BLaER1 (cell line): ENCODE measurements at regions not wholly inside any gene's neighbourhood (a gene's known extent, or its start where the extent isn't known, plus 50 kb on each side); places are given as distances from the start of the nearest gene placed in this dataset.

Source experiments
- H3K27ac ChIP-seq: shearing (Covaris generic); formaldehyde crosslinking; 2 replicates; pipeline ENCODE4 v1.8.1; 2022
- H3K27me3 ChIP-seq: shearing (Covaris generic); formaldehyde crosslinking; 2 replicates; pipeline ENCODE4 v1.8.1; 2022
- H3K36me3 ChIP-seq: shearing (Covaris generic); formaldehyde crosslinking; 2 replicates; pipeline ENCODE4 v1.8.1; 2022
- H3K4me1 ChIP-seq: shearing (Covaris generic); formaldehyde crosslinking; 2 replicates; pipeline ENCODE4 v1.8.1; 2022
- H3K4me2 ChIP-seq: shearing (Covaris generic); formaldehyde crosslinking; 2 replicates; pipeline ENCODE4 v1.8.1; 2022
- H3K4me3 ChIP-seq: shearing (Covaris generic); formaldehyde crosslinking; 2 replicates; pipeline ENCODE4 v1.8.1; 2022
- H3K9ac ChIP-seq: shearing (Covaris generic); formaldehyde crosslinking; 2 replicates; pipeline ENCODE4 v1.8.1; 2022
- H3K9me3 ChIP-seq: shearing (Covaris generic); formaldehyde crosslinking; 2 replicates; pipeline ENCODE4 v1.8.1; 2022
- H4K20me1 ChIP-seq: shearing (Covaris generic); formaldehyde crosslinking; 2 replicates; pipeline ENCODE4 v1.8.1; 2022
- Cebpa-rat ChIP-seq: shearing (Covaris generic); IDR thresholded peaks from 2 replicates; pipeline ENCODE4 v1.8.1; 2022

DNA sequence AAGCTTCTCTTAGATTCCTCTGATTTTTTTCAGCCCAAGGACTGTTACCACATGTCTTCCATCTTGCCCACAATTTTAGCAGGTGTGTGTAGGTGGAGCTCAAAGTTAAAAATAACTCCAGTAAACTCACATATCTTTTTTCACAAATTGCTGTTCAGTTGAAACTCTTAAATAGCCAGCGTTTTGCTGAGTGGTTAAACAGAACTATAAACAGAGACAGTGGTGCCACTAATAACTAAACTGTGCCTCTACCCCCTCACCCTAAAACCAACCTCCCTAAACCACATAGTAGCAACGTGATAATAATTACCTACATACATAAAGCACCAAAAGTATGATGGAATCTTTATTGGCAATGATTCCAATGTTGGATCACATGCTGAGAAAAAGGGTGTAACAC is 525.1 kb downstream of the PDCD6IP start:
- H3K27me3 ChIP-seq = no peaks in the 10 kb centered on the region
- no peak overlapping the region for H3K9ac ChIP-seq
- H3K9me3 ChIP-seq = no peaks in the 10 kb centered on the region
- no peaks in the 10 kb centered on the region for H4K20me1 ChIP-seq
- no peak for TF ChIP-seq Cebpa-rat
- no peak overlapping the region for H3K4me3 ChIP-seq
- no peak overlapping the region for H3K27ac ChIP-seq
- no peaks in the 10 kb centered on the region for H3K36me3 ChIP-seq
- no peaks in the 10 kb centered on the region for H3K4me1 ChIP-seq
- H3K4me2 ChIP-seq = no peak overlapping the region

DNA sequence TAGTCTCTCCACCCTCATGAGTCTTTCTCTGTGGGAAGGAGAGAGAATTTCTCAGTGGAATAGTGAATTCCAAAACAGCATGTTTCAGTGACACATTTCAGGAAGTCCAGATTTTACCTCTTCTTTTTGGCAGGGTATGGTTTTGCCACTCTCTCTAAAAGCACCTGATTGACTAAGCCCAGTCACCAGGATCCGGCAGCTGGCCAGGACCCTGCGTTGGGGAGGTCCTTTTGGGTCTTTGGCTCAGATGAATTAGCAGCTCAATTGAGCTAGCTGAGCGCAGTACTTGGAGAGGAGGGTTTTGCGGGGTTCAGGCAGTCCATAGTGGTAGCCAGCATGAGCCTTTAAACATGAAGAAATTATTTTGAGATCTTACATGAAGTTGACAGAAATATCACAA is 548.2 kb downstream of the PDCD6IP start:
- TF ChIP-seq Cebpa-rat = no peak
- peaks cover 9% of the 10 kb centered on the region; the same call in 1 of the 2 replicates for H3K4me1 ChIP-seq
- no peak overlapping the region for H3K4me2 ChIP-seq
- no peak overlapping the region for H3K27ac ChIP-seq
- no peak overlapping the region for H3K9ac ChIP-seq
- H3K27me3 ChIP-seq = no peaks in the 10 kb centered on the region
- no peak overlapping the region for H3K4me3 ChIP-seq
- no peaks in the 10 kb centered on the region for H3K36me3 ChIP-seq
- H3K9me3 ChIP-seq = peaks cover 4% of the 10 kb centered on the region; the same call in 1 of the 2 replicates
- no peaks in the 10 kb centered on the region for H4K20me1 ChIP-seq

DNA sequence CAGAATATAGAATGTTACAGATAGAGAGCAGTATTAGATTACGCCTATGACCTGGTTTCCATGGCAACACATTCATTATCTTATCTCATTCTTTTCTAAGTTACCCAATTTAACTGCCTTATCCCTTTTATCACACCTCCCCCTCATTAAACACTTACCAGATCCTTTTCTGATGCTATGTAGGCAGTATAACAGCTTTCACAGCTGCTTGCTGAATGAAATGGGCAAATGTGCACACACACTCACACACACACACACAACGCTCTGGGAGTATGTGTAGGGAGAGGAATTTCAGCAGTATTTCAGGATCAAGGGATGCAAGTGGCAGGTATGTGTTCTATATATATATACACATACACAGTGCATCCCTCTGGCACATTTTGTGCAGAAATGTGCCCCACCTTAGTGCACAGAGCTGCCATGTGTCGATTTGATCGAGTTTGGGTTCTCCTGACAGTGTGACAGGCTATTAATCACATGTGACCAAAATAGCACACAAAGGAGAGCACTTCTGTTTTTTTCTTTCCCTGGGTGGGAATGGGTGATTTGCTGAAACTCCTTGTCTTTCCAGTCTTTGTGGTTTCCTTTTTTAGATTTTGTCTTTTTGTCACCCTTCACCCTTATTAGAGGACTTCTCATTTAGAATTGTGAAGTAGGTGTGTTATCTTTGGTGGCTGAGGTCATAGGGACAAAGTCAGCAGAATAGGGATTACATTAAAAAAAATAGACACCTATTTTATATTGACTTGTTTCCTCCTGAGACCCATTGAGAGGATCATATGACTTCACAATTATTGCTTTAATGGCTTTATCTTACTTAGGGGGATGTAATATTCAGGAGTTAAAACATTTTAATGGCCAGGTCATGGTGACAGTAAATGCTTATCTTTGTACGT is 553.7 kb downstream of the PDCD6IP start:
- H3K27ac ChIP-seq = no peak overlapping the region
- H3K36me3 ChIP-seq = no peaks in the 10 kb centered on the region
- H3K9me3 ChIP-seq = no peaks in the 10 kb centered on the region
- no peaks in the 10 kb centered on the region for H4K20me1 ChIP-seq
- peaks cover 7% of the 10 kb centered on the region; the same call in 1 of the 2 replicates for H3K4me1 ChIP-seq
- H3K4me3 ChIP-seq = no peak overlapping the region
- H3K9ac ChIP-seq = no peak overlapping the region
- TF ChIP-seq Cebpa-rat = no peak
- H3K4me2 ChIP-seq = no peak overlapping the region
- H3K27me3 ChIP-seq = no peaks in the 10 kb centered on the region

DNA sequence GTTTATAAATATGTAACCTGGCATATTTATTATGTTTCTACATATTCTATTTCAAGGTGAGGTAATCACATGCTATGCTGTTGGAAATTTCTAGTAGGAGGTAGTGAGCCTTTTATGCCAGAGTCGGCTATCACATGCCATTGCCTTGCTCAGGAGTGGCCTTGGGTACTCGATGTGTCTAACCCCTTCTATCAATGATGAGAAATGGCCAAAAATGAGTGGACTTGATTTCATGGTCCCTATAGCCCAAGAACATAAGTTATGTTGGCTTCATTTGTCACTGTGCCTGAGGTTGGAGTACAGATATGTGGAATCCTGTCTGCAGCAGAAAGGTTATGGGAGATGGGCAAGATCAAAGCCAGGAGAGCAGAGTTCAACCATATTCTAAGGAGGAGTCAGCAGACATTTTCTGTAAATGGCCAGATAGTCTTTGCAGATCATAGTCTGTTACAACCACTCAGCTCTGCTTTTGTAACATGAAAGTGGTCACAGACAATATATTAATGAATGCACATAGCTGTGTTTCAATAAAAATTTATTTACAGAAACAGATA is 554.4 kb downstream of the PDCD6IP start:
- TF ChIP-seq Cebpa-rat = no peak
- H3K4me3 ChIP-seq = no peak overlapping the region
- H3K4me2 ChIP-seq = no peak overlapping the region
- no peak overlapping the region for H3K27ac ChIP-seq
- H3K27me3 ChIP-seq = no peaks in the 10 kb centered on the region
- H3K4me1 ChIP-seq = peaks cover 7% of the 10 kb centered on the region; the same call in 1 of the 2 replicates
- H3K36me3 ChIP-seq = no peaks in the 10 kb centered on the region
- H3K9ac ChIP-seq = no peak overlapping the region
- no peaks in the 10 kb centered on the region for H4K20me1 ChIP-seq
- no peaks in the 10 kb centered on the region for H3K9me3 ChIP-seq

DNA sequence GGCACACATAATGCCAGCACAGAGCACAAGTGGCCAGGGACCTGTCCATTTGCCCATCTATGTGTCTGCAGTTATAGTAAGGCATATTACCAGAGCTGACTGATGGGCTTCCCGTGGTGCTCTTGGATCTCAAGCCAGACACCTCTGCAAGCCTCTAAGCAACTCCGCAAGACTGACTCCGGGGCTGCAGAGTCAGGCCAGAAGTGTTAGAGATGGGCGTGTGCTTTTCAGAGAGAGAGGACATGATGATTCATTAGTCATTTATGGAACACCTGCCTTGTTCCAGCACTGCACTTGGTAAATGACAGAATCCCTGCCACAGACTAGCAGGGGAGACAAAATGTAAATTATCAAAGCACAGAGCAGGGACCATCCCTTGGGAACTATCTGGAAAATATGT is 559.0 kb downstream of the PDCD6IP start:
- Histone ChIP-seq H3K36me3 (no peaks in the 10 kb centered on the region), H4K20me1 (no peaks in the 10 kb centered on the region), H3K27me3 (no peaks in the 10 kb centered on the region), H3K9ac (no peak overlapping the region), H3K4me1 (peaks cover 12% of the 10 kb centered on the region; the same call in 1 of the 2 replicates), H3K27ac (no peak overlapping the region), H3K4me3 (no peak overlapping the region), H3K4me2 (no peak overlapping the region), H3K9me3 (no peaks in the 10 kb centered on the region)
- TF ChIP-seq Cebpa-rat = no peak

DNA sequence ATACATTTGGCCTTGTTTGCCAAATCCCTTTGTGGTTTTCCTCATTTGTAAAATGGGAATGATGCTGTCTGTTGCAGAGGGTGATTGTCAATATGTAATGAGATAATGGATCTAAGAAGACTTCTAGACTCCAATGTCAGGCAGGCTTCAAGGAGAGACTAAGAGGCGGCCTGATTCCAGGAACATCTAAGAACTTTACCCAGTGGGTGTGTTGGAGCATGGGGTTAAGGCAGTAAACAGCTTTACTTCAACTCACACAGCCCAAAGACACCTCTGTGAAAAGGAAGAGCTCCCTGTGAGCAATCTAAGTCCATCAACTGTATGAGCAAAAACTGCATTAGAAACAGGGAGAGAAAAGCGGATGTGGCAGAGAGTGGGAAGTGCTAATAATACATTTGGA is 560.6 kb downstream of the PDCD6IP start:
- H3K4me1 ChIP-seq = peaks cover 12% of the 10 kb centered on the region; the same call in 1 of the 2 replicates

DNA sequence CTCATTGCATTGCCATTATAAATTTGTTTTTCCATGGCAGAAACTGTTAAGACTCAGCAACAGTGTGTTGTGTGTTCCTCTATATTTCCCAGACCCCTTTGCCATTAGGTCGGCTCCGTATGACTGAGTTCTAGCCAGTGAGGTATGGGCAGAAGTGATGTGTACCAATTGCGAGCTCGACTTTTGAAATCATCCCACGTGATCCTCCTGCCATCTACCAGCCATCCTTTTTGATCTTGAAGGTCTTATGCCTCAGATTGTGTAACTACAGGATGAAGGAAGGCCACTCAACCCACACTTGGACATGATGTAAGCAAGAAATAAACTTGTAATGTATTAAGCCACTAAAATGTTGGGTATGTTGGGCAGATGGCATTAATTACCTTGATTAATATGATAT is 562.3 kb downstream of the PDCD6IP start:
- H3K27me3 ChIP-seq = no peaks in the 10 kb centered on the region
- no peak for TF ChIP-seq Cebpa-rat
- no peaks in the 10 kb centered on the region for H3K36me3 ChIP-seq
- no peak overlapping the region for H3K27ac ChIP-seq
- no peaks in the 10 kb centered on the region for H3K9me3 ChIP-seq
- H4K20me1 ChIP-seq = no peaks in the 10 kb centered on the region
- no peak overlapping the region for H3K4me2 ChIP-seq
- no peak overlapping the region for H3K4me3 ChIP-seq
- no peak overlapping the region for H3K9ac ChIP-seq
- peaks cover 12% of the 10 kb centered on the region; the same call in 1 of the 2 replicates for H3K4me1 ChIP-seq

More for the DNA sequence above, 560.6 kb downstream of the PDCD6IP start:
- no peak overlapping the region for H3K4me2 ChIP-seq
- H3K27ac ChIP-seq = no peak overlapping the region
- no peaks in the 10 kb centered on the region for H3K9me3 ChIP-seq
- H3K4me3 ChIP-seq = no peak overlapping the region
- no peaks in the 10 kb centered on the region for H4K20me1 ChIP-seq
- no peak overlapping the region for H3K9ac ChIP-seq
- no peaks in the 10 kb centered on the region for H3K27me3 ChIP-seq
- no peaks in the 10 kb centered on the region for H3K36me3 ChIP-seq
- TF ChIP-seq Cebpa-rat = no peak

DNA sequence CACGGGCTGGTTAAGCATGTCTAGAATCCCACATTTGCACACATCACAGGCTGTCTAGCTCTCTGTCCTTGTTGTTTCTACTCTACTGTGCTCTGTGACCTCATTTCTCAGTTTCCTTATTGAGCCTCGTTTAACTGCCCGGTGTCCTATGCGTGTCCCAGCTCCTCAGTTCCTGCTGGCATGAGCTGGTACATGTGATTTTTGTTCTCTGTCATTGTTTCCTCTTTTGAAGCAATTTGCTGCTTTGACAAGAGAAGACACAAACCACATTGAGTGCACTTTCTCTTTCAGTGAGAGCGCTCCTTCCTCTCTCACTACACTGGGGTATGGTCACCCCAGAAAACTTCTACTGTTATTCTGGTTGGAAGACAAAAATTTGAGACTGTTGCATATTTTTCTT is 563.5 kb downstream of the PDCD6IP start:
- no peaks in the 10 kb centered on the region for H3K27me3 ChIP-seq
- no peak overlapping the region for H3K9ac ChIP-seq
- H3K9me3 ChIP-seq = no peaks in the 10 kb centered on the region
- peak overlapping the region; percentile 34 for H3K4me2 ChIP-seq
- TF ChIP-seq Cebpa-rat = no peak
- no peaks in the 10 kb centered on the region for H3K36me3 ChIP-seq
- no peak overlapping the region for H3K27ac ChIP-seq
- H3K4me3 ChIP-seq = no peak overlapping the region
- peaks cover 12% of the 10 kb centered on the region; the same call in 1 of the 2 replicates for H3K4me1 ChIP-seq
- no peaks in the 10 kb centered on the region for H4K20me1 ChIP-seq

DNA sequence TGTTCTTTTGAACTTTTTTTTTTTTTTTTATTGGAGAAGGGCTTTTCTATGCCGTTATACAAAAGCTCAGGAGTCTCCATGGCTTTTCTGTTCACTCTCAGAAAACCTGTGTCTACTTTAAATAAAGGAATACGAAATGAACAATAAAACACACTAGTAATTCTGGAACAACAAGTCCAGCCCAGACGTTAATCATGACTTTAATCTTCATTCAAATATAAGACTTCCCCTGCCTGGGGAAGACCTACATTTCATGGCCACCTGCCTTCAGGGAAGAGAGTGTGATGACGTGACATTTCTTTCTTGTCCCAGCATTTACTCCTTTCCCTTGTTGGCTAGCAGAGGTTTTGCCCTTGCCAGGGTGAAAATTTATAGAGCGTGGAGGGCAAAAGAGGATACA is 564.5 kb downstream of the PDCD6IP start:
- H3K36me3 ChIP-seq = no peaks in the 10 kb centered on the region
- no peak overlapping the region for H3K9ac ChIP-seq
- H3K4me2 ChIP-seq = no peak overlapping the region
- no peaks in the 10 kb centered on the region for H3K9me3 ChIP-seq
- no peak for TF ChIP-seq Cebpa-rat
- H3K27ac ChIP-seq = no peak overlapping the region
- H4K20me1 ChIP-seq = no peaks in the 10 kb centered on the region
- no peak overlapping the region for H3K4me3 ChIP-seq
- H3K4me1 ChIP-seq = peaks cover 12% of the 10 kb centered on the region; the same call in 1 of the 2 replicates
- no peaks in the 10 kb centered on the region for H3K27me3 ChIP-seq

DNA sequence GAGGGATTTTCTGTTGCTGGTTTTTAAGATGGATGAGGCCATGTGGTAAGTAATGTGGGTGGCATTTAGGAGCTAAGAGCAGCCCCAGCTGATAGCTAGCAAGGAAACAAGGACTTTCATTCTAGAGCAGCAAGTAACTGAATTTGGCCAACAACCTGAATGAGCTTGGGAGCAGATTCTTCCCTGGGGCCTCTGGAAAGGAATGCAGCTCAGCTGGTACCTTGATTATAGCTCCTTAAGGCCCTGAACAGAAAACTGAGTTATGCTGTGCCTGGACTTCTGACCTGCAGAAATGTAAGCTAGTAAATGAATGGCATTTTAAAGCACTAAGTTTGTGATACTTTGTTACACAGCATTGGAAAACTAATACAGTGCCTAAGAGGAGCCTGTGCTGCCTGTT is 565.5 kb downstream of the PDCD6IP start:
- H3K4me2 ChIP-seq = no peak overlapping the region
- no peak for TF ChIP-seq Cebpa-rat
- no peak overlapping the region for H3K9ac ChIP-seq
- no peaks in the 10 kb centered on the region for H3K36me3 ChIP-seq
- no peaks in the 10 kb centered on the region for H4K20me1 ChIP-seq
- H3K27me3 ChIP-seq = no peaks in the 10 kb centered on the region
- H3K4me1 ChIP-seq = peaks cover 12% of the 10 kb centered on the region; the same call in 1 of the 2 replicates
- no peaks in the 10 kb centered on the region for H3K9me3 ChIP-seq
- H3K4me3 ChIP-seq = no peak overlapping the region
- H3K27ac ChIP-seq = no peak overlapping the region
